ENCODE measurements at regions not wholly inside any gene's neighbourhood (a gene's known extent, or its start where the extent isn't known, plus 50 kb on each side); places are given as distances from the start of the nearest gene placed in this dataset.
"Not testable (repeated sequence)": the region's sequence is repeated elsewhere in the genome, so short reads cannot be mapped to it uniquely, and the experiment has no call there.

DNA sequence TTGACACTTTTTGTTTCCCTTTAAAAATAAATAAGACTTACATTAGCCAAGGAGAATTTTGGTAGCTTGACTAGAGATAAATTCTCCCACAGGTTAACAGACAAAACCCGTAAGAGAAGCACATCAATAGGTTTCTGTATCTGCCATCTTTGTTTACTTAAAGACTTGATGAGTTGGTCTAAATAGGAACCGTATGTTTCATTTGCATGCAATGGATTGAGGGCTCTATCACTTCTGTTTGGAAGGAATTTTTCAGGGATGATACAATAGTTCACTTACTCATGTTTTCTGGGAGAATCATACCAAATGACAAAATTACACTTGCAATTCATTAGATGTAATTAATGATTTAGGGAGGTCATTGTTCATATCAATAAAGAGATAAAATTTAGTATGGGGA is 631.5 kb upstream of the NR2F2 start:
- ChIA-PET CTCF (no interaction called here), POLR2A (ENCODE audit: low non-redundant PET) (no interaction called here)
- intact Hi-C loops (cut with micrococcal nuclease; ENCODE audit: unreplicated experiment), result no loop called here
- DNase-seq (ENCODE audit: low spot score), result no peak
- no TSS peak for BruUV-seq (replicated peaks)
- H3K27ac ChIP-seq (ENCODE audit: low read depth, low read length, poor library complexity, severe bottlenecking), result no peak overlapping the region
- no peak overlapping the region for H3K4me3 ChIP-seq (ENCODE audit: low read depth, low read length, poor library complexity, severe bottlenecking)
- H3K27me3 ChIP-seq (replicated peaks; ENCODE audit: insufficient read depth, low read depth, low read length, poor library complexity), result no peaks in the 10 kb centered on the region
- H3K9me3 ChIP-seq (ENCODE audit: low read depth, low read length, poor library complexity, severe bottlenecking), result peaks cover 31% of the 10 kb centered on the region
- TF ChIP-seq, protein P1, sequence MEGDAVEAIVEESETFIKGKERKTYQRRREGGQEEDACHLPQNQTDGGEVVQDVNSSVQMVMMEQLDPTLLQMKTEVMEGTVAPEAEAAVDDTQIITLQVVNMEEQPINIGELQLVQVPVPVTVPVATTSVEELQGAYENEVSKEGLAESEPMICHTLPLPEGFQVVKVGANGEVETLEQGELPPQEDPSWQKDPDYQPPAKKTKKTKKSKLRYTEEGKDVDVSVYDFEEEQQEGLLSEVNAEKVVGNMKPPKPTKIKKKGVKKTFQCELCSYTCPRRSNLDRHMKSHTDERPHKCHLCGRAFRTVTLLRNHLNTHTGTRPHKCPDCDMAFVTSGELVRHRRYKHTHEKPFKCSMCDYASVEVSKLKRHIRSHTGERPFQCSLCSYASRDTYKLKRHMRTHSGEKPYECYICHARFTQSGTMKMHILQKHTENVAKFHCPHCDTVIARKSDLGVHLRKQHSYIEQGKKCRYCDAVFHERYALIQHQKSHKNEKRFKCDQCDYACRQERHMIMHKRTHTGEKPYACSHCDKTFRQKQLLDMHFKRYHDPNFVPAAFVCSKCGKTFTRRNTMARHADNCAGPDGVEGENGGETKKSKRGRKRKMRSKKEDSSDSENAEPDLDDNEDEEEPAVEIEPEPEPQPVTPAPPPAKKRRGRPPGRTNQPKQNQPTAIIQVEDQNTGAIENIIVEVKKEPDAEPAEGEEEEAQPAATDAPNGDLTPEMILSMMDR (conservative IDR thresholded peaks at IDR 0.05; ENCODE audit: low read depth, low read length), result no peak
- TF ChIP-seq EZH2 (IDR thresholded peaks at IDR 0.05; ENCODE audit: borderline replicate concordance, low read depth, low read length, poor library complexity, severe bottlenecking), result no peak
- no peaks in the 10 kb centered on the region for H3K36me3 ChIP-seq (ENCODE audit: insufficient read depth, low read length, poor library complexity, severe bottlenecking)
- H3K4me1 ChIP-seq (ENCODE audit: insufficient read depth, low read length, poor library complexity, severe bottlenecking), result no peaks in the 10 kb centered on the region

DNA sequence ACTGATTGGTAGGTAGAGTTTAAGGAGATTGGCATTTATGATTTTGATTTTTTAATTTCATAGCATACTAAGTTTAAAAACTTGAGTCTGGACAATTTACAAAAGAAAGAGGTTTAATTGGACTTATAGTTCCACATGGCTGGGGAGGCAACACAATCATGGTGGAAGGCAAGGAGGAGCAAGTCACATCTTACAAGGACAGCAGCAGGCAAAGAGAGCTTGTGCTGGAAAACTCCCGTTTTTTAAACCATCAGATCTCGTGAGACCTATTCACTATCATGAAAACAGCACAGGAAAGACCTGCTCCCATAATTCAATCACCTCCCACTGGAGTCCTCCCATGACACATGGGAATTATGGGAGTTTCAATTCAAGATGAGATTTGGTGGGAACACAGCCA is 630.9 kb upstream of the NR2F2 start:
- Histone ChIP-seq H3K9me3 (ENCODE audit: low read depth, low read length, poor library complexity, severe bottlenecking) (peaks cover 25% of the 10 kb centered on the region), H3K36me3 (ENCODE audit: insufficient read depth, low read length, poor library complexity, severe bottlenecking) (no peaks in the 10 kb centered on the region), H3K27me3 (replicated peaks; ENCODE audit: insufficient read depth, low read depth, low read length, poor library complexity) (no peaks in the 10 kb centered on the region), H3K27ac (ENCODE audit: low read depth, low read length, poor library complexity, severe bottlenecking) (no peak overlapping the region), H3K4me3 (ENCODE audit: low read depth, low read length, poor library complexity, severe bottlenecking) (no peak overlapping the region), H3K4me1 (ENCODE audit: insufficient read depth, low read length, poor library complexity, severe bottlenecking) (no peaks in the 10 kb centered on the region)
- ChIA-PET CTCF (no interaction called here), POLR2A (ENCODE audit: low non-redundant PET) (no interaction called here)
- DNase-seq (ENCODE audit: low spot score), result no peak
- intact Hi-C loops (cut with micrococcal nuclease; ENCODE audit: unreplicated experiment), result no loop called here
- BruUV-seq (replicated peaks), result no TSS peak
- no peak for TF ChIP-seq EZH2 (IDR thresholded peaks at IDR 0.05; ENCODE audit: borderline replicate concordance, low read depth, low read length, poor library complexity, severe bottlenecking)
- TF ChIP-seq, protein P1 (conservative IDR thresholded peaks at IDR 0.05; ENCODE audit: low read depth, low read length), result no peak

DNA sequence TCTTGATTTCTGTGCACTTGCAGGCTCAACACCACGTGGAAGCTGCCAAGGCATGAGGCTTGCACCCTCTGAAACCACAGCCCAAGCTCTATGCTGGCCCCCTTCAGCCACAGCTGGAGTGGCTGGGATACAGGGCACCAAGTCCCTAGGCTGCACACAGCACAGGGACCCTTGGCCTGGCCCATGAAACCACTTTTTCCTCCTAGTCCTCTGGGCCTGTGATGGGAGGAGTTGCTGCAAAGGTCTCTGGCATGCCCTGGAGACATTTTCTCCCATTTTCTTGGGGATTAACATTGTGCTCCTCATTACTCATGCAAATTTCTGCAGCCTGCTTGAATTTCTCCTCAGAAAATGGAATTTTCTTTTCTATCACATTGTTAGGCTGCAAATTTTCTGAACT is 629.8 kb upstream of the NR2F2 start:
- POLR2A ChIA-PET (ENCODE audit: low non-redundant PET); H3K4me3 ChIP-seq (ENCODE audit: low read depth, low read length, poor library complexity, severe bottlenecking); H3K36me3 ChIP-seq (ENCODE audit: insufficient read depth, low read length, poor library complexity, severe bottlenecking); intact Hi-C loops (cut with micrococcal nuclease; ENCODE audit: unreplicated experiment); H3K4me1 ChIP-seq (ENCODE audit: insufficient read depth, low read length, poor library complexity, severe bottlenecking); H3K27ac ChIP-seq (ENCODE audit: low read depth, low read length, poor library complexity, severe bottlenecking); CTCF ChIA-PET; H3K27me3 ChIP-seq (replicated peaks; ENCODE audit: insufficient read depth, low read depth, low read length, poor library complexity); BruUV-seq (replicated peaks); DNase-seq (ENCODE audit: low spot score): not testable (repeated sequence)
- H3K9me3 ChIP-seq (ENCODE audit: low read depth, low read length, poor library complexity, severe bottlenecking), result peaks cover 17% of the 10 kb centered on the region

DNA sequence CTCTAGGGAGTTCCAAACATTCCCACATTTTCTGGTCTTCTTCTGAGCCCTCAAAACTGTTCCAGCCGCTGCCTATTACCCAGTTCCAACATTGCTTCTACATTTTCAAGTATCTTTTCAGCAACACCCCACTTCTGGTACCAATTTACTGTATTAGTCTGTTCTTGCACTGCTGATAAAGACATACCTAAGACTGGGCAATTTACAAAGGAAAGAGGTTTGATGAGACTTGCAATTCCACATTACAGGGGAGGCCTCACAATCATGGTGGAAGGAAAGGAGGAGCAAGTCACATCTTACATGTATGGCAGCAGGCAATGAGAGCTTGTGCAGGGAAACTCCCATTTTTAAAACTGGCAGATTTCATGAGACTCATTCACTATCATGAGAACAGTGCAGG is 629.1 kb upstream of the NR2F2 start:
- Histone ChIP-seq H3K4me3 (ENCODE audit: low read depth, low read length, poor library complexity, severe bottlenecking) (no peak overlapping the region), H3K27me3 (replicated peaks; ENCODE audit: insufficient read depth, low read depth, low read length, poor library complexity) (no peaks in the 10 kb centered on the region), H3K4me1 (ENCODE audit: insufficient read depth, low read length, poor library complexity, severe bottlenecking) (no peaks in the 10 kb centered on the region), H3K27ac (ENCODE audit: low read depth, low read length, poor library complexity, severe bottlenecking) (no peak overlapping the region), H3K9me3 (ENCODE audit: low read depth, low read length, poor library complexity, severe bottlenecking) (peaks cover 17% of the 10 kb centered on the region), H3K36me3 (ENCODE audit: insufficient read depth, low read length, poor library complexity, severe bottlenecking) (no peaks in the 10 kb centered on the region)
- intact Hi-C loops (cut with micrococcal nuclease; ENCODE audit: unreplicated experiment), result no loop called here
- TF ChIP-seq, protein P1 (conservative IDR thresholded peaks at IDR 0.05; ENCODE audit: low read depth, low read length), result no peak
- TF ChIP-seq EZH2 (IDR thresholded peaks at IDR 0.05; ENCODE audit: borderline replicate concordance, low read depth, low read length, poor library complexity, severe bottlenecking), result no peak
- BruUV-seq (replicated peaks), result no TSS peak
- DNase-seq (ENCODE audit: low spot score), result no peak
- CTCF ChIA-PET, result no interaction called here
- POLR2A ChIA-PET (ENCODE audit: low non-redundant PET), result no interaction called here
